ENCODE measurements at regions not wholly inside any gene's neighbourhood (a gene's known extent, or its start where the extent isn't known, plus 50 kb on each side); places are given as distances from the start of the nearest gene placed in this dataset.

GRCh38 chr14:54039311-54039710, 82.7 kb upstream of the BMP4 start:
- no peak for DNase-seq
- Histone ChIP-seq H3K27ac (ENCODE audit: insufficient read depth in 1 of 2, low read depth in 1 of 2, low read length in 2 of 2, poor library complexity in 1 of 2, severe bottlenecking in 2 of 2) (no peak overlapping the region), H3K4me1 (ENCODE audit: control extremely low read depth in 1 of 4, control insufficient read depth in 4 of 4, insufficient read depth in 4 of 4, low read length in 3 of 4) (no peaks in the 10 kb centered on the region), H3K9me3 (ENCODE audit: control extremely low read depth in 1 of 5, control insufficient read depth in 4 of 5, insufficient read depth in 2 of 5, low read depth in 1 of 5, low read length in 4 of 5) (peaks cover 0 to 10% (median 0%) of the 10 kb centered on the region in 5 experiments), H3K36me3 (ENCODE audit: control insufficient read depth in 4 of 4, insufficient read depth in 4 of 4, low read length in 3 of 4) (no peaks in the 10 kb centered on the region), H3K27me3 (replicated peaks in 2 of 5; ENCODE audit: control insufficient read depth in 4 of 5, insufficient read depth in 5 of 5, low read length in 4 of 5) (no peaks in the 10 kb centered on the region), H3K4me3 (ENCODE audit: control insufficient read depth in 1 of 7, extremely low read depth in 1 of 7, insufficient read depth in 4 of 7, low read depth in 2 of 7, low read length in 6 of 7) (no peak overlapping the region)
- CTCF ChIA-PET: no interaction called here
- WGBS (ENCODE audit: insufficient coverage): 88% methylated on average over 1 of the region's 2 CpGs
- POLR2A ChIA-PET: no interaction called here

- H3K27me3 ChIP-seq (replicated peaks in 2 of 5; ENCODE audit: control insufficient read depth in 4 of 5, insufficient read depth in 5 of 5, low read length in 4 of 5): peaks cover 0 to 2% (median 0%) of the 10 kb centered on the region in 5 experiments
- CTCF ChIA-PET: no interaction called here
- no peak for DNase-seq
- POLR2A ChIA-PET: no interaction called here
- H3K4me3 ChIP-seq (ENCODE audit: control insufficient read depth in 1 of 7, extremely low read depth in 1 of 7, insufficient read depth in 4 of 7, low read depth in 2 of 7, low read length in 6 of 7): no peak overlapping the region
- no peaks in the 10 kb centered on the region for H3K36me3 ChIP-seq (ENCODE audit: control insufficient read depth in 4 of 4, insufficient read depth in 4 of 4, low read length in 3 of 4)
- no peaks in the 10 kb centered on the region for H3K9me3 ChIP-seq (ENCODE audit: control extremely low read depth in 1 of 5, control insufficient read depth in 4 of 5, insufficient read depth in 2 of 5, low read depth in 1 of 5, low read length in 4 of 5)
- H3K4me1 ChIP-seq (ENCODE audit: control extremely low read depth in 1 of 4, control insufficient read depth in 4 of 4, insufficient read depth in 4 of 4, low read length in 3 of 4): no peaks in the 10 kb centered on the region
- no peak overlapping the region for H3K27ac ChIP-seq (ENCODE audit: insufficient read depth in 1 of 2, low read depth in 1 of 2, low read length in 2 of 2, poor library complexity in 1 of 2, severe bottlenecking in 2 of 2)
Measured at GRCh38 chr14:54040846-54041245, 84.2 kb upstream of the BMP4 start.

GRCh38 chr14:54046250-54046649, 89.6 kb upstream of the BMP4 start:
- peaks cover 0 to 2% (median 0%) of the 10 kb centered on the region in 5 experiments for H3K27me3 ChIP-seq (replicated peaks in 2 of 5; ENCODE audit: control insufficient read depth in 4 of 5, insufficient read depth in 5 of 5, low read length in 4 of 5)
- 60% methylated on average over 2 of the region's 3 CpGs for WGBS (ENCODE audit: insufficient coverage)
- CTCF ChIA-PET: no interaction called here
- H3K27ac ChIP-seq (ENCODE audit: insufficient read depth in 1 of 2, low read depth in 1 of 2, low read length in 2 of 2, poor library complexity in 1 of 2, severe bottlenecking in 2 of 2): no peak overlapping the region
- DNase-seq: no peak
- no peaks in the 10 kb centered on the region for H3K36me3 ChIP-seq (ENCODE audit: control insufficient read depth in 4 of 4, insufficient read depth in 4 of 4, low read length in 3 of 4)
- no peaks in the 10 kb centered on the region for H3K4me1 ChIP-seq (ENCODE audit: control extremely low read depth in 1 of 4, control insufficient read depth in 4 of 4, insufficient read depth in 4 of 4, low read length in 3 of 4)
- H3K9me3 ChIP-seq (ENCODE audit: control extremely low read depth in 1 of 5, control insufficient read depth in 4 of 5, insufficient read depth in 2 of 5, low read depth in 1 of 5, low read length in 4 of 5): no peaks in the 10 kb centered on the region
- H3K4me3 ChIP-seq (ENCODE audit: control insufficient read depth in 1 of 7, extremely low read depth in 1 of 7, insufficient read depth in 4 of 7, low read depth in 2 of 7, low read length in 6 of 7): no peak overlapping the region
- POLR2A ChIA-PET: no interaction called here

GRCh38 chr14:54047645-54048308, 91.2 kb upstream of the BMP4 start:
- ChIA-PET CTCF (interaction anchor here (0.6 to 1.3 kb wide), 2 partner anchors 12 to 52 kb away, joined by 3 read pairs; no protein-coding TSS in a partner anchor), POLR2A (no interaction called here)
- DNase-seq: no peak
- 90% methylated on average over 2 of the region's 5 CpGs for WGBS (ENCODE audit: insufficient coverage)
- Histone ChIP-seq H3K36me3 (ENCODE audit: control insufficient read depth in 4 of 4, insufficient read depth in 4 of 4, low read length in 3 of 4) (no peaks in the 10 kb centered on the region), H3K27ac (ENCODE audit: insufficient read depth in 1 of 2, low read depth in 1 of 2, low read length in 2 of 2, poor library complexity in 1 of 2, severe bottlenecking in 2 of 2) (no peak overlapping the region), H3K4me1 (ENCODE audit: control extremely low read depth in 1 of 4, control insufficient read depth in 4 of 4, insufficient read depth in 4 of 4, low read length in 3 of 4) (no peaks in the 10 kb centered on the region), H3K9me3 (ENCODE audit: control extremely low read depth in 1 of 5, control insufficient read depth in 4 of 5, insufficient read depth in 2 of 5, low read depth in 1 of 5, low read length in 4 of 5) (peaks cover 0 to 1% (median 0%) of the 10 kb centered on the region in 5 experiments), H3K4me3 (ENCODE audit: control insufficient read depth in 1 of 7, extremely low read depth in 1 of 7, insufficient read depth in 4 of 7, low read depth in 2 of 7, low read length in 6 of 7) (no peak overlapping the region), H3K27me3 (replicated peaks in 2 of 5; ENCODE audit: control insufficient read depth in 4 of 5, insufficient read depth in 5 of 5, low read length in 4 of 5) (peaks cover 0 to 2% (median 0%) of the 10 kb centered on the region in 5 experiments)

GRCh38 chr14:54048311-54048710, 91.7 kb upstream of the BMP4 start:
- WGBS (ENCODE audit: insufficient coverage): 95% methylated on average over 6 of the region's 9 CpGs
- Histone ChIP-seq H3K9me3 (ENCODE audit: control extremely low read depth in 1 of 5, control insufficient read depth in 4 of 5, insufficient read depth in 2 of 5, low read depth in 1 of 5, low read length in 4 of 5) (peaks cover 0 to 1% (median 0%) of the 10 kb centered on the region in 5 experiments), H3K27me3 (replicated peaks in 2 of 5; ENCODE audit: control insufficient read depth in 4 of 5, insufficient read depth in 5 of 5, low read length in 4 of 5) (peaks cover 0 to 2% (median 0%) of the 10 kb centered on the region in 5 experiments), H3K4me1 (ENCODE audit: control extremely low read depth in 1 of 4, control insufficient read depth in 4 of 4, insufficient read depth in 4 of 4, low read length in 3 of 4) (no peaks in the 10 kb centered on the region), H3K4me3 (ENCODE audit: control insufficient read depth in 1 of 7, extremely low read depth in 1 of 7, insufficient read depth in 4 of 7, low read depth in 2 of 7, low read length in 6 of 7) (no peak overlapping the region), H3K36me3 (ENCODE audit: control insufficient read depth in 4 of 4, insufficient read depth in 4 of 4, low read length in 3 of 4) (no peaks in the 10 kb centered on the region), H3K27ac (ENCODE audit: insufficient read depth in 1 of 2, low read depth in 1 of 2, low read length in 2 of 2, poor library complexity in 1 of 2, severe bottlenecking in 2 of 2) (no peak overlapping the region)
- POLR2A ChIA-PET: no interaction called here
- DNase-seq: no peak
- CTCF ChIA-PET: interaction anchor here (1.3 kb wide), 1 partner anchor 12 kb away, joined by 3 read pairs; no protein-coding TSS in a partner anchor

GRCh38 chr14:54048736-54049135, 92.1 kb upstream of the BMP4 start:
- POLR2A ChIA-PET: no interaction called here
- H3K9me3 ChIP-seq (ENCODE audit: control extremely low read depth in 1 of 5, control insufficient read depth in 4 of 5, insufficient read depth in 2 of 5, low read depth in 1 of 5, low read length in 4 of 5): peaks cover 0 to 1% (median 0%) of the 10 kb centered on the region in 5 experiments
- H3K36me3 ChIP-seq (ENCODE audit: control insufficient read depth in 4 of 4, insufficient read depth in 4 of 4, low read length in 3 of 4): no peaks in the 10 kb centered on the region
- CTCF ChIA-PET: interaction anchor here (1.3 kb wide), 1 partner anchor 11 kb away, joined by 3 read pairs; no protein-coding TSS in a partner anchor
- peaks cover 0 to 2% (median 0%) of the 10 kb centered on the region in 5 experiments for H3K27me3 ChIP-seq (replicated peaks in 2 of 5; ENCODE audit: control insufficient read depth in 4 of 5, insufficient read depth in 5 of 5, low read length in 4 of 5)
- H3K4me1 ChIP-seq (ENCODE audit: control extremely low read depth in 1 of 4, control insufficient read depth in 4 of 4, insufficient read depth in 4 of 4, low read length in 3 of 4): no peaks in the 10 kb centered on the region
- no peak for DNase-seq
- 67% methylated on average over 3 of the region's 5 CpGs for WGBS (ENCODE audit: insufficient coverage)
- no peak overlapping the region for H3K4me3 ChIP-seq (ENCODE audit: control insufficient read depth in 1 of 7, extremely low read depth in 1 of 7, insufficient read depth in 4 of 7, low read depth in 2 of 7, low read length in 6 of 7)
- H3K27ac ChIP-seq (ENCODE audit: insufficient read depth in 1 of 2, low read depth in 1 of 2, low read length in 2 of 2, poor library complexity in 1 of 2, severe bottlenecking in 2 of 2): no peak overlapping the region

- no CpG with 5 or more reads among the region's 3 CpGs for WGBS (ENCODE audit: insufficient coverage)
- CTCF ChIA-PET: no interaction called here
- POLR2A ChIA-PET: no interaction called here
Measured at GRCh38 chr14:54050759-54051158, 94.1 kb upstream of the BMP4 start.

More at GRCh38 chr14:54050759-54051158, 94.1 kb upstream of the BMP4 start:
- H3K36me3 ChIP-seq (ENCODE audit: control insufficient read depth in 4 of 4, insufficient read depth in 4 of 4, low read length in 3 of 4): no peaks in the 10 kb centered on the region
- no peaks in the 10 kb centered on the region for H3K27me3 ChIP-seq (replicated peaks in 2 of 5; ENCODE audit: control insufficient read depth in 4 of 5, insufficient read depth in 5 of 5, low read length in 4 of 5)
- no peak for DNase-seq
- no peaks in the 10 kb centered on the region for H3K4me1 ChIP-seq (ENCODE audit: control extremely low read depth in 1 of 4, control insufficient read depth in 4 of 4, insufficient read depth in 4 of 4, low read length in 3 of 4)
- H3K9me3 ChIP-seq (ENCODE audit: control extremely low read depth in 1 of 5, control insufficient read depth in 4 of 5, insufficient read depth in 2 of 5, low read depth in 1 of 5, low read length in 4 of 5): peaks cover 0 to 1% (median 0%) of the 10 kb centered on the region in 5 experiments
- H3K4me3 ChIP-seq (ENCODE audit: control insufficient read depth in 1 of 7, extremely low read depth in 1 of 7, insufficient read depth in 4 of 7, low read depth in 2 of 7, low read length in 6 of 7): no peak overlapping the region
- H3K27ac ChIP-seq (ENCODE audit: insufficient read depth in 1 of 2, low read depth in 1 of 2, low read length in 2 of 2, poor library complexity in 1 of 2, severe bottlenecking in 2 of 2): no peak overlapping the region

Data from common myeloid progenitor, CD34-positive (primary cell).